Fibroblast of skin of left quadriceps (primary cell): ENCODE measurements at regions not wholly inside any gene's neighbourhood (a gene's known extent, or its start where the extent isn't known, plus 50 kb on each side); places are given as distances from the start of the nearest gene placed in this dataset.

Experiments
- DNase-seq, 2 experiments: peaks; one replicate each; pipeline ENCODE4 v3.0.0-alpha.2; 2013; ENCODE audit warnings: low read depth in 2 of 2

GRCh38 chr22:34738661-34739400, 327.1 kb upstream of the ISX start:
- DNase-seq: no peak

- DNase-seq: no peak
Observed at GRCh38 chr22:34743110-34743751, 322.7 kb upstream of the ISX start.

GRCh38 chr22:34760276-34761008, 305.5 kb upstream of the ISX start:
- DNase-seq: no peak

GRCh38 chr22:34761111-34761510, 304.8 kb upstream of the ISX start:
- DNase-seq: no peak

- no peak for DNase-seq
Observed at GRCh38 chr22:34763496-34763895, 302.5 kb upstream of the ISX start.

GRCh38 chr22:34765115-34765514, 300.8 kb upstream of the ISX start:
- no peak for DNase-seq

- no peak for DNase-seq
Observed at GRCh38 chr22:34769361-34769760, 296.6 kb upstream of the ISX start.

- no peak for DNase-seq
Observed at GRCh38 chr22:34776817-34777216, 289.1 kb upstream of the ISX start.

GRCh38 chr22:34781681-34782080, 284.3 kb upstream of the ISX start:
- no peak for DNase-seq

- DNase-seq: no peak
Observed at GRCh38 chr22:34783436-34783835, 282.5 kb upstream of the ISX start.

GRCh38 chr22:34784056-34784455, 281.9 kb upstream of the ISX start:
- no peak for DNase-seq

GRCh38 chr22:34797826-34798225, 268.1 kb upstream of the ISX start:
- no peak for DNase-seq

- DNase-seq: no peak
Observed at GRCh38 chr22:34798605-34799004, 267.4 kb upstream of the ISX start.

- DNase-seq: peak; percentile 60 to 63
Observed at GRCh38 chr22:34800260-34800980, 265.5 kb upstream of the ISX start.

- DNase-seq: no peak
Observed at GRCh38 chr22:34801221-34801620, 264.7 kb upstream of the ISX start.

- no peak for DNase-seq
Observed at GRCh38 chr22:34804091-34804490, 261.9 kb upstream of the ISX start.

GRCh38 chr22:34804604-34805003, 261.4 kb upstream of the ISX start:
- no peak for DNase-seq

GRCh38 chr22:34805771-34806170, 260.2 kb upstream of the ISX start:
- peak in 1 of 2 experiments; percentile 28 for DNase-seq

- DNase-seq: no peak
Observed at GRCh38 chr22:34808618-34809017, 257.3 kb upstream of the ISX start.

- DNase-seq: no peak
Observed at GRCh38 chr22:34812631-34813030, 253.3 kb upstream of the ISX start.

- peak in 1 of 2 experiments; percentile 28 for DNase-seq
Observed at GRCh38 chr22:34814260-34815025, 251.5 kb upstream of the ISX start.
